ENCODE measurements at regions not wholly inside any gene's neighbourhood (a gene's known extent, or its start where the extent isn't known, plus 50 kb on each side); places are given as distances from the start of the nearest gene placed in this dataset.
"Not testable (repeated sequence)": the region's sequence is repeated elsewhere in the genome, so short reads cannot be mapped to it uniquely, and the experiment has no call there.

- DNase-seq (ENCODE audit: extremely low read depth in 1 of 2, low read depth in 1 of 2), result no peak
Observed at GRCh38 chr3:197372047-197372661, 73.7 kb upstream of the DLG1 start.

- no peak for DNase-seq (ENCODE audit: extremely low read depth in 1 of 2, low read depth in 1 of 2)
Observed at GRCh38 chr3:197371591-197372046, 73.2 kb upstream of the DLG1 start.

- no peak for DNase-seq (ENCODE audit: extremely low read depth in 1 of 2, low read depth in 1 of 2)
Observed at GRCh38 chr3:197369545-197369944, 71.1 kb upstream of the DLG1 start.

GRCh38 chr3:197368821-197369220 lies 70.4 kb upstream of the DLG1 start:
- DNase-seq (ENCODE audit: extremely low read depth in 1 of 2, low read depth in 1 of 2), result no peak

GRCh38 chr3:197368330-197368729 lies 69.9 kb upstream of the DLG1 start:
- no peak for DNase-seq (ENCODE audit: extremely low read depth in 1 of 2, low read depth in 1 of 2)

GRCh38 chr3:197367081-197367780 lies 68.8 kb upstream of the DLG1 start:
- no peak for DNase-seq (ENCODE audit: extremely low read depth in 1 of 2, low read depth in 1 of 2)

- DNase-seq (ENCODE audit: extremely low read depth in 1 of 2, low read depth in 1 of 2), result no peak
Observed at GRCh38 chr3:197366301-197367044, 68.1 kb upstream of the DLG1 start.

- no peak for DNase-seq (ENCODE audit: extremely low read depth in 1 of 2, low read depth in 1 of 2)
Observed at GRCh38 chr3:197365586-197365985, 67.2 kb upstream of the DLG1 start.

- DNase-seq (ENCODE audit: extremely low read depth in 1 of 2, low read depth in 1 of 2), result no peak
Observed at GRCh38 chr3:197364410-197365071, 66.1 kb upstream of the DLG1 start.

- DNase-seq (ENCODE audit: extremely low read depth in 1 of 2, low read depth in 1 of 2), result no peak
Observed at GRCh38 chr3:197363553-197364409, 65.4 kb upstream of the DLG1 start.

GRCh38 chr3:197362081-197362480 lies 63.7 kb upstream of the DLG1 start:
- no peak for DNase-seq (ENCODE audit: extremely low read depth in 1 of 2, low read depth in 1 of 2)

- DNase-seq (ENCODE audit: extremely low read depth in 1 of 2, low read depth in 1 of 2), result not testable (repeated sequence)
Observed at GRCh38 chr3:197360095-197360494, 61.7 kb upstream of the DLG1 start.

- not testable (repeated sequence) for DNase-seq (ENCODE audit: extremely low read depth in 1 of 2, low read depth in 1 of 2)
Observed at GRCh38 chr3:197359476-197359875, 61.1 kb upstream of the DLG1 start.

GRCh38 chr3:197356741-197357140 lies 58.3 kb upstream of the DLG1 start:
- DNase-seq (ENCODE audit: extremely low read depth in 1 of 2, low read depth in 1 of 2), result no peak

- no peak for DNase-seq (ENCODE audit: extremely low read depth in 1 of 2, low read depth in 1 of 2)
Observed at GRCh38 chr3:197356275-197356674, 57.9 kb upstream of the DLG1 start.

GRCh38 chr3:197355713-197356112 lies 57.3 kb upstream of the DLG1 start:
- DNase-seq (ENCODE audit: extremely low read depth in 1 of 2, low read depth in 1 of 2), result no peak

GRCh38 chr3:197354568-197355001 lies 56.2 kb upstream of the DLG1 start:
- no peak for DNase-seq (ENCODE audit: extremely low read depth in 1 of 2, low read depth in 1 of 2)

- no peak for DNase-seq (ENCODE audit: extremely low read depth in 1 of 2, low read depth in 1 of 2)
Observed at GRCh38 chr3:197353867-197354567, 55.6 kb upstream of the DLG1 start.

GRCh38 chr3:197353001-197353866 lies 54.8 kb upstream of the DLG1 start:
- no peak for DNase-seq (ENCODE audit: extremely low read depth in 1 of 2, low read depth in 1 of 2)

All from stimulated activated CD8-positive, alpha-beta memory T cell treated with anti-CD3 and anti-CD28 coated beads, Interleukin-7, amount 100 ng/mL, for 48 hours (primary cell).